Activated CD4-positive, alpha-beta memory T cell treated with anti-CD3 and anti-CD28 coated beads for 36 hours (primary cell): ENCODE measurements at regions not wholly inside any gene's neighbourhood (a gene's known extent, or its start where the extent isn't known, plus 50 kb on each side); places are given as distances from the start of the nearest gene placed in this dataset.
"Not testable (repeated sequence)": the region's sequence is repeated elsewhere in the genome, so short reads cannot be mapped to it uniquely, and the experiment has no call there.

Experiments used
- CTCF ChIA-PET: fragments of 350-600 bp; sonication (Branson Sonifier 250); formaldehyde crosslinking; loops from one replicate; lab custom pipeline; 2021; ENCODE audit warnings: antibody characterized with exemption, inconsistent platforms; lab: Charles Lee
- POLR2A ChIA-PET: fragments of 350-600 bp; sonication (Branson Sonifier 250); formaldehyde crosslinking; loops from one replicate; lab custom pipeline; 2021; ENCODE audit warnings: antibody characterized with exemption; lab: Charles Lee
- DNase-seq: peaks from one replicate; pipeline ENCODE4 v3.0.0-alpha.2; 2020
- H3K27ac Mint-ChIP-seq: one replicate; pipeline ENCODE4 v1.8.0; 2021; ENCODE audit warnings: mixed read lengths
- H3K27me3 Mint-ChIP-seq: one replicate; pipeline ENCODE4 v1.8.0; 2021; ENCODE audit warnings: mixed read lengths
- H3K36me3 Mint-ChIP-seq: one replicate; pipeline ENCODE4 v1.8.0; 2021; ENCODE audit warnings: mixed read lengths
- H3K4me1 Mint-ChIP-seq: one replicate; pipeline ENCODE4 v1.8.0; 2021; ENCODE audit warnings: low read depth, mixed read lengths
- H3K4me3 Mint-ChIP-seq: one replicate; pipeline ENCODE4 v1.8.0; 2021; ENCODE audit warnings: mild to moderate bottlenecking, mixed read lengths
- H3K9me3 Mint-ChIP-seq: one replicate; pipeline ENCODE4 v1.8.0; 2021; ENCODE audit warnings: mixed read lengths
- intact Hi-C: fragments of 100-400 bp; cut with micrococcal nuclease; formaldehyde crosslinking; loops from one replicate; pipeline ENCODE4 v1.15.1; 2023

DNA sequence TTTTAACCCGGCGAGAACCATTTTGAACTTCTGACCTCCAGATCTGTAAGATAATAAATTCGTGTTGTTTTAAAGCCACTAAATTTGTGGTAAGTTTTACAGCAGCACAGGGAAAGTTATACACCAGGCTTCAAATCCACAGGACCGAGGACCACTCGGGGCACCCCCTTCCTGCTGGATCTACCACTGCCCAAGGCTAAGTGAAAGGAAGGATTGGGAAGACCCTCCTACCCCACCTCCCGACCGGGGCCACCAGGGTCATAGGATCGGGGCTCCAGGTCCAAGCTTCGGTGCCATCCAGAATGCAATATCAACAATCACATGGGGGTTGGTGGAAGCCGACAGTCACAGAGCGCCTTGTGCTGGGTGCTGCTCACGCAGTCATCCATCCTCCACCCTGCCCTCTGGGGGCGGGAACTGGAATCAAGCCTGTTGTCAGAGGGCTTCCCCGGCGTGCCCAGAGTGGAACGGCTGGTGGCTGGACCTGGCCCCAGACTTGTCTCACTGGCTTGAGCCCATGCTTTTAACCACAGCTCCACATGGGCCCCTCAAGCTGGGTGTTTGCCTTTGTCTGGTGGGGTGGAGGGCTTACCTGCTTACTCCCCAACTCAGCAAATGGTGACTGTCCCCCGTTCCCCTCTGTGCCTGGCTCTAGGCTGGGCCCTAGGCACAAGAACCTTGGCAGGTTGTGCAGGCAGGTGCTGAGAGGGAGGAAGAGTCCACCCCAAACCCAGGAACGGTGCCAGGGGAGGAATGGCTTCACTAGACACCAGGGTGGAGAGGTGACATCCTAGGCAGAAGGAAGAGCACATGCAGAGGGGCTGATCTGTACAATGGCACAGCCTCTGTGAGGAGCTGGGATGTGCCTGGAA lies 180.3 kb upstream of the RTL1 start:
- Mint-ChIP-seq H3K27ac (no peak overlapping the region), H3K4me3 (no peak overlapping the region), H3K9me3 (no peaks in the 10 kb centered on the region), H3K27me3 (peaks cover 18% of the 10 kb centered on the region), H3K36me3 (no peaks in the 10 kb centered on the region), H3K4me1 (no peaks in the 10 kb centered on the region)
- intact Hi-C loops: no loop called here
- POLR2A ChIA-PET: no interaction called here
- CTCF ChIA-PET: no interaction called here
- no peak for DNase-seq

DNA sequence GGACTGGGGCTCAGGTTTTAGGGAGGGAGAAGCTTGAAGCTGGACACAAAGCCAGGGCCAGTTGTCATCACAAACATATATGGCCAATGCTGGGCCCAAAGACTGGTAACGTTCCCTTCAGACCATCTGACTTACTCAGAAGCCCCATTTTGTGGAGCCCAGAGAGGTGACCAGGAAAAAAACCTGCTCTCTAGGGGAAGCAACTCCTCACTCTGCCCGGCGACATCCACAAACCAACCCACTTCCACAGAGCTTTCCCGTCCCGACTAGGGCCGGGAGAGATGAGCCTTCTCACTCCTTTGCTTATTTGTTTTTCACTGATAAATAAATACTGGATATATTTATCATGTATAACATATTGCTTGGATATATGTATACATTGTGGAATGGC lies 180.9 kb upstream of the RTL1 start:
- ChIA-PET CTCF (no interaction called here), POLR2A (no interaction called here)
- Mint-ChIP-seq H3K4me3 (no peak overlapping the region), H3K4me1 (no peaks in the 10 kb centered on the region), H3K27me3 (peaks cover 15% of the 10 kb centered on the region), H3K9me3 (no peaks in the 10 kb centered on the region), H3K27ac (no peak overlapping the region), H3K36me3 (no peaks in the 10 kb centered on the region)
- DNase-seq: no peak
- intact Hi-C loops: no loop called here

DNA sequence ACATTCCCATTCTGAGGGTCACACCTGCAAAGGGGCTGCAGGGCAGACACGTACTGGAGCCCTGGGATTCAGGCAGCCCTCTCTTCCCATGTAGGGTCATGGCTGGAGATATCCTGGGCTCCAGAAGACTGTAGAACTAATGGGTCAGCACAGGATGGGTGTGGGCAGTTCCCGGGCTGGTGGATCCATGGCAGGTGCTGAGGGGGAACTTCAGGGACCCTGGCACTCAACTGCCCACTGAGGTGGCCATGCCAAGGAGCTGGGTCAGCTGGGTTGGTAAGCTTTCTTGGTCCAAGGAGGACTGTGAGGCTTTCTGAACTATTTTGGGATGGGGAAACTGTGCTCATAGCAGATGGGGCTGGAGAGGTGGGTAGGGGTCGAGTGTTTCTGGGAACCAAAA lies 183.4 kb upstream of the RTL1 start:
- peaks cover 10% of the 10 kb centered on the region for H3K27me3 Mint-ChIP-seq
- POLR2A ChIA-PET: no interaction called here
- DNase-seq: no peak
- no peak overlapping the region for H3K4me3 Mint-ChIP-seq
- no peak overlapping the region for H3K27ac Mint-ChIP-seq
- H3K4me1 Mint-ChIP-seq: no peaks in the 10 kb centered on the region
- intact Hi-C loops: no loop called here
- CTCF ChIA-PET: no interaction called here
- H3K9me3 Mint-ChIP-seq: no peaks in the 10 kb centered on the region
- no peaks in the 10 kb centered on the region for H3K36me3 Mint-ChIP-seq

DNA sequence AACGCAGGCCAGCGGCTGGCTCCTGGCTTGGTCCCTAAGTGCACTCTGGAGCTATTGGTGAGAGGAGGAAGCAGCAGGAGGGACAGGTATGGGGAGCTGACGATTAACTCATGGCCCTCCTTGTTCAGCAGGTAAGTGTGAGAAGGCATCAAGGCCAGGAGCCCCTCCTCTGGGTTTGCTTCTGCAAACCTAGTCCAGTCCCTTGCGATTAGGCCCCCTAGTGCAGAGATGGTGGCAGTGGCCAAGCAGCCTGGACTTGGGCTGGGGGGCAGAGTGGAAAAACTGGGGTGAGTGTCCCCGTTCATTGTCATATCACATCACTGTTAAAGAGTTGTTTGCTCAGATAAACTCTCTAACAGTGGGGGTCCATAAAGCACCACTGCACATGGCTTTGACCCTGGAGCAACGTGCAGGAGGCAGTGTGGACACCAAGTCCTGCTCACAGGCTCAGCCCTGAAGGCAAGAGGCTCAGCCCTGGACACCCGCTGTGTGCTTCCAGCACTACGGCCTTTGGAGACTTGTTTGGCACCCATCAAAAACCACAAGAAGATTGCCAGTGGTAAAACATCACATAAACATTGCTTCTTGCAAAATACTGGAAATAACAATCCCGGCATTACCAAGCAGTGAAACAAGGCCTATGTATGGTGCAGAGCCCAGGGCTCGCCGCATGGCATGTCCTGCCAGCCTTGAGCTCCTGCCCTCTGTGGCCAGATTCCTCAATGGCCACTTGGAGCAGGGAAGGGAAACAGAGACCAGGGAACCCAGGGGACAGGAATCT lies 184.3 kb upstream of the RTL1 start:
- POLR2A ChIA-PET: no interaction called here
- Mint-ChIP-seq H3K4me3 (no peak overlapping the region), H3K27ac (no peak overlapping the region), H3K4me1 (no peaks in the 10 kb centered on the region), H3K9me3 (no peaks in the 10 kb centered on the region), H3K27me3 (peaks cover 10% of the 10 kb centered on the region), H3K36me3 (no peaks in the 10 kb centered on the region)
- CTCF ChIA-PET: no interaction called here
- intact Hi-C loops: no loop called here
- DNase-seq: no peak

DNA sequence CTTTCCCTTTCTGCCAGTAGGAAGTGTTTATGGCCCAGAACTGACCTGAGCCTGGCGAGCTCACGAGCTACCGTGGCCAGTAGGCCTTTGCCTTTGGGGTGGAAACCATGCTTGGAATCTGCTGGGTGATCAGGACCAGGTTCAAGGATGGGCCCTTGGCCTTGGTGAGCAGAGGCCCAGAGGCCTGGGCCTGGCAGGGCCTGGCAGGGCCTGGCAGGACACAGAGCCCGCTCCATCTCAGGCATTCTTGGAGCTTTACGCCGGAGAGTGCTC lies 184.8 kb upstream of the RTL1 start:
- CTCF ChIA-PET: no interaction called here
- Mint-ChIP-seq H3K27me3 (peaks cover 8% of the 10 kb centered on the region), H3K36me3 (no peaks in the 10 kb centered on the region), H3K9me3 (no peaks in the 10 kb centered on the region), H3K4me1 (no peaks in the 10 kb centered on the region), H3K4me3 (no peak overlapping the region), H3K27ac (no peak overlapping the region)
- DNase-seq: no peak
- intact Hi-C loops: no loop called here
- POLR2A ChIA-PET: no interaction called here

DNA sequence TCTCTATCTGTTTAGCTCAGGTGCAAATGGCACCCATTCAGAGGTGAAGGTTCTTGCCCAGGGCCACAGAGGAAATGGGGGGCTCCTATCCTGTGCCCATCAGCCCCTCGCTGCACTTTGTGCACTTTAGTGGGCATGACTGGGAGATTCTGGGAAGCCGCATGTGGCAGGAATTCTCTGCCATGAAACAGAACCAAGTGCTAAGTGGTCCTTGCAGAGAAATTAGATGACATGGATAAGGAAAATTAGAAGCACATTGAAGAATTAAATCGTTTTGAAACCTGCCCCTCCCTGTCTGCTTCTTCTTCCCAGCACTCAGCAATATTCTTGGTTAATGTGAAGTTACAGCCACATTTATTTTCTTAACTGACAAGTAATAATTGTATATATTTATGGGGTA lies 185.2 kb upstream of the RTL1 start:
- no peak overlapping the region for H3K27ac Mint-ChIP-seq
- ChIA-PET POLR2A (no interaction called here), CTCF (no interaction called here)
- H3K9me3 Mint-ChIP-seq: no peaks in the 10 kb centered on the region
- intact Hi-C loops: no loop called here
- peaks cover 8% of the 10 kb centered on the region for H3K27me3 Mint-ChIP-seq
- H3K36me3 Mint-ChIP-seq: no peaks in the 10 kb centered on the region
- H3K4me1 Mint-ChIP-seq: no peaks in the 10 kb centered on the region
- no peak overlapping the region for H3K4me3 Mint-ChIP-seq
- no peak for DNase-seq

DNA sequence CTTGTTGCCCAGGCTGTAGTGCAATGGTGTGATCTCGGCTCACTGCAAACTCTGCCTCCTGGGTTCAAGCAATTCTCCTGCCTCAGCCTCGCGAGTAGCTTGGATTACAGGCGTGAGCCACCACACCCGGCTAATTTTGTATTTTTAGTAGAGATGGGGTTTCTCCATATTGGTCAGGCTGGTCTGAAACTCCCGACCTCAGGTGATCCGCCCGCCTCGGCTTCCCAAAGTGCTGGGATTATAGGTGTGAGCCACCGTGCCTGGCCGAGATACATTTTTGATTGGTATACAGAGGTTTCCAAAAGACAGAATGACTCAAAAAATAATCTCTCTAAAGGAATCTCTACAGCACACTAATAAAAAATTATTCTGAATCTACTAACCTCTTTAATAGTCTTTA lies 187.0 kb upstream of the RTL1 start:
- H3K27me3 Mint-ChIP-seq, H3K4me3 Mint-ChIP-seq, DNase-seq, CTCF ChIA-PET, H3K27ac Mint-ChIP-seq, POLR2A ChIA-PET, H3K9me3 Mint-ChIP-seq, H3K4me1 Mint-ChIP-seq, intact Hi-C loops, H3K36me3 Mint-ChIP-seq: not testable (repeated sequence)

DNA sequence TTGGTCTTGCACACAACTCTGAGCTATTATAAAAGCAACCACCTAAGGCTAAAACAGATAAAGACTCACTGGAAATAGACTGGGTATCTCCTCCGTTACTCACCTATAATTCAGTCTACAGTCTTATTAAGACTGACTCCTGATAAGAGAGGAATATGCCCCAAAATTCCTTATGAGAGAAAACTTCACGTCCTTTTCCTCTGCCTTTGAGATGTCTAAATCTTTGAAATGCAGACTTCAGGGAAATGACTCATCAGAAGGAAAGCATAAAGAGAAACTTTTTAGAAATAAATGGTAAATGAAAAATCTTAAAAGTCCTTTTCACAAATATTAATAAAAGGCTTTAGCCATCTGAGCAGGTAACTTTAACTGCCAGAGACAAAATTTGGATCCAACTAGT lies 187.5 kb upstream of the RTL1 start:
- no peak for DNase-seq
- POLR2A ChIA-PET: no interaction called here
- Mint-ChIP-seq H3K36me3 (no peaks in the 10 kb centered on the region), H3K9me3 (no peaks in the 10 kb centered on the region), H3K4me3 (no peak overlapping the region), H3K27me3 (peaks cover 10% of the 10 kb centered on the region), H3K4me1 (no peaks in the 10 kb centered on the region), H3K27ac (no peak overlapping the region)
- intact Hi-C loops: no loop called here
- CTCF ChIA-PET: no interaction called here

DNA sequence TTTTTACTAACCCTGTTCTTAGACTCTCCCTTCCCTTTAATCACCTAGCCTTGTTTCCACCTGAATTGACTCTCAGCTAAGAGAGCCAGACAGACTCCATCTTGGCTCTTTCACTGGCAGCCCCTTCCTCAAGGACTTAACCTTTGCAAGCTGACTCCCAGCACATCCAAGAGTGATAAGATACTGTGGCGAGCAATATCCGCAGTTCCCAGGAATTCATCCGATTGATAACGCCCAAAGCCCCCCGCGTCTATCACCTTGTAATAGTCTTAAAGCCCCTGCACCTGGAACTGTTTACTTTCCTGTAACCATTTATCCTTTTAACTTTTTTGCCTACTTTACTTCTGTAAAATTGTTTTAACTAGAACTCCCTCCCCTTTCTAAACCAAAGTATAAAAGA lies 191.4 kb upstream of the RTL1 start:
- H3K9me3 Mint-ChIP-seq, H3K36me3 Mint-ChIP-seq, H3K4me1 Mint-ChIP-seq, H3K27ac Mint-ChIP-seq, DNase-seq, H3K27me3 Mint-ChIP-seq, CTCF ChIA-PET, H3K4me3 Mint-ChIP-seq, POLR2A ChIA-PET: not testable (repeated sequence)
- intact Hi-C loops: loop anchor here (5.0 kb wide), 1 partner anchor 358 kb away; no protein-coding TSS in a partner anchor

DNA sequence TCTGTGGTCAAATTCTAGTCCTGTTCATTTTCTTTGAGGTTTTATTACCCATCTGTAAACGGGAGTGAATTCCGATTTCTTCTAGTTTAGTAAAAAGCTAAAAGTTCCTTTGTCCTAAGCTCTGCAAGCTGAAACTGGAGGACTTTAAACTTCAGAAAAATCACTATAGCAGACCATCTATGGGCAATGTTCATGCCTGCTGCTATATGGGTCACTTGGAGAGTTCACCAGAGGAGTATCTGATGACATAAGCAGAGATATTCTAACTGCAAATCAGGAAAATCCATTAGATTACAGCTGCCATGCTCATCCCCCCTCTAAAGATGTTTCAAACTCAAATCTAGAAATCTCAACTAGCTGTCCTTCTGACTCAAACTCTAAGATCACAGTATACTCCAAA lies 193.0 kb upstream of the RTL1 start:
- Mint-ChIP-seq H3K4me3 (no peak overlapping the region), H3K9me3 (peaks cover 3% of the 10 kb centered on the region), H3K4me1 (no peaks in the 10 kb centered on the region), H3K27ac (no peak overlapping the region), H3K36me3 (no peaks in the 10 kb centered on the region), H3K27me3 (peaks cover 12% of the 10 kb centered on the region)
- DNase-seq: no peak
- intact Hi-C loops: loop anchor here (5.0 kb wide), 1 partner anchor 359 kb away; no protein-coding TSS in a partner anchor
- CTCF ChIA-PET: no interaction called here
- POLR2A ChIA-PET: no interaction called here

DNA sequence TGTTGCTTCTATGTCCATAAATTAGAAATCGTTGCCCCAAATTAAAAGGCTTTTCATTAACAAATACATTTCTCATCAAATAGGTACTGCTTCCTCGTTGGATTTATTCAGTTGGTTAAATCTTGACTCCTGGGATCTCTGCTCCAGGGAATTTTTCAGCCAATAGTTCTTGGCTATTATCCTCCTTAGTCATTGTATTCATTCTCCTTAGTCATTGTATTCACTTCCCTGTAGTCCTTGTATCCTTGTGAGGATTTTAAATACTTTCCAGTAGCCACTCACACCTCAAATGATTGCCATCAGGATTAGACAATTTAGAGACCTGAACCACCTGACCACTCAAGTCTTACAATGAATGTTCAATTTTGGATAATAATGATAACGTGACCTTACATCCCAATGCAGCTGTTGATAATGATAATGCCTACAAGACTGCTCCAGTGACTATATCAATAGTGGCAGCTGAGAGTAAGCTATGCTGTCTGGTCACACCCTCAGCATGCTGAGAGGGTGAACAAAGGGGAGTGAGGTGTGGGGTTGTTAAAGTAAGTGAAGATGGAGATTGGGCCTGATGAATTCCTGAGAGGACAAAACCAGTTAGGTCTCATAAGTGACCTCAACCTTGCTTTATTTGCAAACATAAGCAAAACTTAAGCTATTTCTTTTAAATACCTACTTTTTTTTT lies 193.7 kb upstream of the RTL1 start:
- Mint-ChIP-seq H3K36me3 (no peaks in the 10 kb centered on the region), H3K4me3 (no peak overlapping the region), H3K9me3 (peaks cover 3% of the 10 kb centered on the region), H3K4me1 (no peaks in the 10 kb centered on the region), H3K27me3 (peaks cover 12% of the 10 kb centered on the region), H3K27ac (no peak overlapping the region)
- ChIA-PET POLR2A (no interaction called here), CTCF (no interaction called here)
- DNase-seq: no peak
- intact Hi-C loops: loop anchor here (5.0 kb wide), 1 partner anchor 360 kb away; no protein-coding TSS in a partner anchor

DNA sequence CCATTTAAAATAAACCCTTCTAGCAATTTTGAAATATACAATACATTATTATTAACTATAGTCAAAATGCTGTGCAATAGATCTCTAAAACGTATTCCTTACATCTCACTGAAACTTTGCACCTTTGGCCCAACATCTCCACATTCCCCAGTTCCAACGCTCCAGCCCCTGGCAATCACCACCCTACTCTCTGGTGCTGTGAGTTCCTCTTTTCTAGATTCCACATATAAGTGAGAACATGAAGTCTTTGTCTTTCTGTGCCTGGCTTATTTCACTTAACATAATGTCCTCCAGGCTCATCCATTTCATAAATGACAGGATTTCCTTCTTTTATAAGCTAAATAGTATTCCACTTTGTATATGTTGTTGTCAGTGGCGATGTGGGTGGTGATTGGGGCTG lies 194.7 kb upstream of the RTL1 start:
- Mint-ChIP-seq H3K4me1 (no peaks in the 10 kb centered on the region), H3K27ac (no peak overlapping the region), H3K9me3 (peaks cover 3% of the 10 kb centered on the region), H3K27me3 (peaks cover 12% of the 10 kb centered on the region), H3K36me3 (no peaks in the 10 kb centered on the region), H3K4me3 (no peak overlapping the region)
- CTCF ChIA-PET: no interaction called here
- intact Hi-C loops: loop anchor here (5.0 kb wide), 1 partner anchor 361 kb away; no protein-coding TSS in a partner anchor
- no peak for DNase-seq
- POLR2A ChIA-PET: no interaction called here
